ENCODE measurements at regions not wholly inside any gene's neighbourhood (a gene's known extent, or its start where the extent isn't known, plus 50 kb on each side); places are given as distances from the start of the nearest gene placed in this dataset.

GRCh38 chr6:126784161-126784790, 334.2 kb upstream of the RSPO3 start:
- Histone ChIP-seq H3K27me3 (ENCODE audit: control insufficient read depth, low read length) (no peaks in the 10 kb centered on the region), H3K36me3 (ENCODE audit: control insufficient read depth, low read length) (no peaks in the 10 kb centered on the region), H3K4me1 (ENCODE audit: control insufficient read depth, low read length) (no peaks in the 10 kb centered on the region), H3K79me2 (ENCODE audit: control insufficient read depth, low read length) (no peaks in the 10 kb centered on the region), H3F3A (ENCODE audit: control insufficient read depth, insufficient read depth) (no peaks in the 10 kb centered on the region), H3K9me3 (ENCODE audit: control insufficient read depth, insufficient read depth, low read length) (no peaks in the 10 kb centered on the region), H3K9me2 (replicated peaks; ENCODE audit: control insufficient read depth, low read length) (no peaks in the 10 kb centered on the region), H3K4me3 (ENCODE audit: low read length) (no peak overlapping the region), H3K4me2 (ENCODE audit: low read length) (no peak overlapping the region), H4K20me1 (ENCODE audit: control insufficient read depth, insufficient read depth, low read depth, low read length) (no peaks in the 10 kb centered on the region), H3K27ac (ENCODE audit: low read depth, low read length) (no peak overlapping the region)
- no peak for TF ChIP-seq CTCF (IDR thresholded peaks at IDR 0.05; ENCODE audit: low read depth, low read length, poor library complexity, severe bottlenecking)
- no peak for TF ChIP-seq EZH2phosphoT487 (IDR thresholded peaks at IDR 0.05; ENCODE audit: borderline replicate concordance, low read length)

- Histone ChIP-seq H3K27ac (ENCODE audit: low read depth, low read length) (no peak overlapping the region), H3K36me3 (ENCODE audit: control insufficient read depth, low read length) (no peaks in the 10 kb centered on the region), H3K4me2 (ENCODE audit: low read length) (no peak overlapping the region), H3K4me3 (ENCODE audit: low read length) (no peak overlapping the region), H3K4me1 (ENCODE audit: control insufficient read depth, low read length) (no peaks in the 10 kb centered on the region), H3K27me3 (ENCODE audit: control insufficient read depth, low read length) (no peaks in the 10 kb centered on the region), H4K20me1 (ENCODE audit: control insufficient read depth, insufficient read depth, low read depth, low read length) (no peaks in the 10 kb centered on the region), H3K79me2 (ENCODE audit: control insufficient read depth, low read length) (no peaks in the 10 kb centered on the region), H3K9me2 (replicated peaks; ENCODE audit: control insufficient read depth, low read length) (no peaks in the 10 kb centered on the region), H3F3A (ENCODE audit: control insufficient read depth, insufficient read depth) (no peaks in the 10 kb centered on the region), H3K9me3 (ENCODE audit: control insufficient read depth, insufficient read depth, low read length) (no peaks in the 10 kb centered on the region)
- TF ChIP-seq CTCF (IDR thresholded peaks at IDR 0.05; ENCODE audit: low read depth, low read length, poor library complexity, severe bottlenecking) (no peak), EZH2phosphoT487 (IDR thresholded peaks at IDR 0.05; ENCODE audit: borderline replicate concordance, low read length) (no peak)
Measured at GRCh38 chr6:126786262-126786661, 332.2 kb upstream of the RSPO3 start.

- Histone ChIP-seq H3K4me3 (ENCODE audit: low read length) (no peak overlapping the region), H3K36me3 (ENCODE audit: control insufficient read depth, low read length) (no peaks in the 10 kb centered on the region), H3K79me2 (ENCODE audit: control insufficient read depth, low read length) (no peaks in the 10 kb centered on the region), H3F3A (ENCODE audit: control insufficient read depth, insufficient read depth) (no peaks in the 10 kb centered on the region), H3K9me2 (replicated peaks; ENCODE audit: control insufficient read depth, low read length) (no peaks in the 10 kb centered on the region), H3K4me1 (ENCODE audit: control insufficient read depth, low read length) (no peaks in the 10 kb centered on the region), H3K9me3 (ENCODE audit: control insufficient read depth, insufficient read depth, low read length) (no peaks in the 10 kb centered on the region), H3K27ac (ENCODE audit: low read depth, low read length) (no peak overlapping the region), H3K27me3 (ENCODE audit: control insufficient read depth, low read length) (no peaks in the 10 kb centered on the region), H4K20me1 (ENCODE audit: control insufficient read depth, insufficient read depth, low read depth, low read length) (no peaks in the 10 kb centered on the region), H3K4me2 (ENCODE audit: low read length) (no peak overlapping the region)
- TF ChIP-seq EZH2phosphoT487 (IDR thresholded peaks at IDR 0.05; ENCODE audit: borderline replicate concordance, low read length): no peak
- no peak for TF ChIP-seq CTCF (IDR thresholded peaks at IDR 0.05; ENCODE audit: low read depth, low read length, poor library complexity, severe bottlenecking)
Measured at GRCh38 chr6:126787635-126788034, 330.8 kb upstream of the RSPO3 start.
